ENCODE measurements at regions not wholly inside any gene's neighbourhood (a gene's known extent, or its start where the extent isn't known, plus 50 kb on each side); places are given as distances from the start of the nearest gene placed in this dataset.
"Not testable (repeated sequence)": the region's sequence is repeated elsewhere in the genome, so short reads cannot be mapped to it uniquely, and the experiment has no call there.

GRCh38 chrX:13476384-13476783 is 93.0 kb upstream of the EGFL6 start:
- no peak for DNase-seq

GRCh38 chrX:13474164-13474516 is 95.3 kb upstream of the EGFL6 start:
- DNase-seq: no peak

- peak; percentile 2 for DNase-seq
These were observed 95.8 kb upstream of the EGFL6 start for GRCh38 chrX:13473442-13474163.

GRCh38 chrX:13472975-13473374 is 96.4 kb upstream of the EGFL6 start:
- no peak for DNase-seq

GRCh38 chrX:13471269-13471668 is 98.1 kb upstream of the EGFL6 start:
- no peak for DNase-seq

GRCh38 chrX:13470685-13470977 is 98.8 kb upstream of the EGFL6 start:
- DNase-seq: no peak

GRCh38 chrX:13469963-13470684 is 99.3 kb upstream of the EGFL6 start:
- no peak for DNase-seq

- no peak for DNase-seq
These were observed 101.3 kb upstream of the EGFL6 start for GRCh38 chrX:13468096-13468495.

- DNase-seq: no peak
These were observed 102.2 kb upstream of the EGFL6 start for GRCh38 chrX:13467243-13467642.

GRCh38 chrX:13464599-13465275 is 104.7 kb upstream of the EGFL6 start:
- no peak for DNase-seq

GRCh38 chrX:13463608-13464007 is 105.8 kb upstream of the EGFL6 start:
- no peak for DNase-seq

GRCh38 chrX:13452283-13452682 is 117.1 kb upstream of the EGFL6 start:
- DNase-seq: no peak

- DNase-seq: no peak
These were observed 120.0 kb upstream of the EGFL6 start for GRCh38 chrX:13449441-13449840.

GRCh38 chrX:13448941-13449340 is 120.5 kb upstream of the EGFL6 start:
- no peak for DNase-seq

GRCh38 chrX:13441608-13442007 is 121.8 kb upstream of the ATXN3L start:
- DNase-seq: not testable (repeated sequence)

- no peak for DNase-seq
These were observed 120.3 kb upstream of the ATXN3L start for GRCh38 chrX:13440176-13440575.

GRCh38 chrX:13433298-13433605 is 113.4 kb upstream of the ATXN3L start:
- no peak for DNase-seq

- no peak for DNase-seq
These were observed 112.8 kb upstream of the ATXN3L start for GRCh38 chrX:13432414-13433297.

- no peak for DNase-seq
These were observed 110.4 kb upstream of the ATXN3L start for GRCh38 chrX:13430136-13430827.

GRCh38 chrX:13428053-13428786 is 108.4 kb upstream of the ATXN3L start:
- no peak for DNase-seq

- DNase-seq: no peak
These were observed 107.7 kb upstream of the ATXN3L start for GRCh38 chrX:13427441-13428052.

Measured in activated effector memory CD4-positive, alpha-beta T cell treated with Interleukin-2 at 50 U/mL for 16 hours (primary cell).